GM21619 (cell line): ENCODE measurements at regions not wholly inside any gene's neighbourhood (a gene's known extent, or its start where the extent isn't known, plus 50 kb on each side); places are given as distances from the start of the nearest gene placed in this dataset.

Experiments used
- ATAC-seq: cut with Tn5 transposase; IDR thresholded peaks from one replicate; pipeline ENCODE4 v1.9.1; 2021; ENCODE audit not compliant: unreplicated experiment

DNA sequence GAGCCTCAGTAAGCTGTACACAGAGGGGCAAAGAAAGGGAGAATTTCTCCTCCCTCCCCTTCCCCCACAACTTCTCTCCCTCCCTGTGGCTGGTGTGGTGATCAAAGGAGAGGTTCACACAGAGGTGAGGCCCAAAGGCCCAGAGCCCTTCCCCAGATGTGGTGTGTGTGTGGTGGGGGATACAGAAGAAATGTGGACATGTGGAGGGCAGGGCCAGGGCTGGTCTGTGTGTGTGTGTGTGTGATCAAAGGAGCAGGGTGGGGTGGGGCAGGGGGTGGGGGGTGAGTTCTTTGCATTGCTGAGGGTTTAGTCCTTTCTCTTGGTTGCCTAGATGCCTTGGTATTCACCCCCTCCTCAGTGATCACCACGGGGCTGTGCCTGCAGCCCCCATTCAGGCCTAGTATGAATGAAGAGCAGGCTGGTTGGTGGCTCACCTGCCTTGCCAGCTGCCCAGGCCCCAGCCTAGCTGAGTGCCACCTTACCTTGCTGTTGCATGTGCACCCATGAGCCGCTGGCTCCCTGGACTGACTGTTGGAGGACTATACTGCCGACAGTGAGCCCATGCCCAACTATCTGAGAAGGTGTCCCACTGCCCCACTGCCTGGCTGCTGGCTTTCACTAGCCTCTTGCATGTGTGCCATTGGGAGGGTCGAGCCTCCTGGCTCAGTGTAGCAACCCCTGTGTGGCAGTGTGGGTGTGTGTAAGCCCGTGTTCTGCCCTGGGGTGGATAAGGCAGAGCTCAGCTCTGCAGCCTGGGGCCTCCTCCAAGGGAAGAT lies 101.9 kb downstream of the EFNB1 start:
- ATAC-seq: no peak

DNA sequence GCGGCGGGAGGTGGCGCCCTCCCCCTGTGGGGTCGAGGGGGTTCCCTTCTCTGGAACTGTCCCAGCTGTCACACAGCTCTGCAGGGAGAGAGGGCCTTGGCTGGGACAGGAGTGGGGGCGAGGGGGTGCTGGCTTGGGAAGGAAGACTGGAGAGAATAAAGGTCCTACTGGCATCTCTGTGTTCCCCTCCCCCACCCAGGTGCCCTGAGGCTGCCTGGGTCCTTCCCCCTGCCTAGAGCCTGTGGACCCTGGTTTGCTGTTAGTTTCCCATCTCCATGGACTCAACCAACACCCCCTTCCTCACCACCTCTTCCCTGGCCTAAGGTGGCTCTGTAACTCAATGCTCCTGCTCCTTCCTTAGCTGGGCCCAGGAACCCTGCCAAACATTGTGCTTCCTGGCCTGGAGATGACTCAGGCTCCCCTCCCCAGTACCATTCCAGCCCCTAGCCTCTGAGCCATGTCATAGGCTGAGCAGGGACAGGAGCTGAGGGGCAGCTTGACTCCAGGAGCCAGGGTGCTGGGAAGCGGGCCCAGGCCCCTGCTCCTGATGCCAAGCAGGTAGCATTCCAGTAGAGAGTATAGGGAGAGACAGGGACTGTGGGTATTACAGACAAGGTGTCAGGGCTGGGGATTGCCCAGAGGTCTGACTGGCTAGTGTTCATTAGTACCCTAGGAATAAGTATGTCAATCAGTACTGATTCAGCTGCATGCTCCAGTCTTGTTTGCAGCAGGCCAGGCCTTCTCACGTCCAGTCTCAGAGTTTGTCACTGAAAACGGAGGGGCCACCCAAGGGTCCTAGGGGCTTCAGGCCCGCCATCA lies 100.7 kb downstream of the EFNB1 start:
- ATAC-seq: no peak

DNA sequence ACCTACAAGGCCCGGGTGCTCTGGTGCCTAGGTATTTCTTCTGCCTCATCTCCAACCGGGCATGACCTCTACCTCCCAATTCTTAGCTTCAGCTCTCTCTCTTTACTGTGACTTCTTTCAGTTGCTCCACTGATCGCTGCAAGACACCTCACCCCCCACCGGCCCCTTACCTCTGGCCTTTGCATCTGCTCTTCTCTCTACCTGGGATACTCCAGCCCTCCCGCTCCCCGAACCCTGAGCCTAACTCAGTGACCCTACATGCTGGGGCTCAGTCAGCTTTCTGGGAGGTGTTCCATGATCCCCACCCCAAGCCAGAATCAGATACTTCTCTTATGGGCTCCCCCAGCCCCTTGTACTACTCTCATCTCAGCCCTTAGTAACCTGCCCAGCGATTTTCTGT lies 99.6 kb downstream of the EFNB1 start:
- ATAC-seq: no peak

DNA sequence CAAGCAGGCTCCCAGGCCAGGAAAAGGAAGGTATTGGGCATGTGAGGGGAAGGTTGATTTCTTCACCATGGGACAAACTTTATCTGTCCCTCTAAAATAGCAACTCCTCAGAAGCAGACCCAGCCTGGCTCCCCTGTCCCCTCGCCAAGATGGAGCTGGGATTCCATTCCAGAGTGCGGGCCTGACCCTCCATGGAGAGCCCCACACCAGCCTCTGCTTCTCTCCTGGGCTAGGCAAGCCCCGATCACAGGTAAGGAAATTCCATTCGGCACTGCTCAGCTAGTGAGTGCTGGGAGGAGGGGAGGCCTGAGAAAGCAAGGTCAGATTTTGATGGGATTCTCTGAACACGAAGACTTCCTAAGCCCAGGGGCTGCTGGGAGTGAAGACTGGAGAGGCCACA lies 98.4 kb downstream of the EFNB1 start:
- no peak for ATAC-seq

- ATAC-seq: no peak
Observed at GRCh38 chrX:68923147-68923546, 94.3 kb downstream of the EFNB1 start.

- no peak for ATAC-seq
Observed at GRCh38 chrX:68922013-68922412, 93.2 kb downstream of the EFNB1 start.

DNA sequence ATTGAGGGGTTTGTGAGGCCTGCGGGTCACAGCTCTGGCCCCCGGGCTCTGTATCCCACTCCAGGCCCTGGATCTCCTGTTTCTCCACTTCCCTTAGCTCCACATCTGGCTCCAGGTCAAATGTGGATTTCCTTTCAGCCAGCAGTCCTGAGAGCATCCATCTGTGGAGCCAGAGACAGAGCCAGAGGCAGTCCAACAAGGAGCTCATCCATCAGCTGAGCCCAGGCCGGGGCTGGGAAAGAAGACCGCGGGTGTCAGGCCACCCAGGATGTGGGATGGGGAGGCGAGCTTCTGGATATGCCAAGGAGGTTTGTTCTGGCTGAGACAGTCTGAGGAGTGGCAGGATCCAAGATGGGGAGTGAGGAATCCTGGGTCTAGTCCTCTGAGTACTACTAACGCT lies 91.7 kb downstream of the EFNB1 start:
- ATAC-seq: no peak

DNA sequence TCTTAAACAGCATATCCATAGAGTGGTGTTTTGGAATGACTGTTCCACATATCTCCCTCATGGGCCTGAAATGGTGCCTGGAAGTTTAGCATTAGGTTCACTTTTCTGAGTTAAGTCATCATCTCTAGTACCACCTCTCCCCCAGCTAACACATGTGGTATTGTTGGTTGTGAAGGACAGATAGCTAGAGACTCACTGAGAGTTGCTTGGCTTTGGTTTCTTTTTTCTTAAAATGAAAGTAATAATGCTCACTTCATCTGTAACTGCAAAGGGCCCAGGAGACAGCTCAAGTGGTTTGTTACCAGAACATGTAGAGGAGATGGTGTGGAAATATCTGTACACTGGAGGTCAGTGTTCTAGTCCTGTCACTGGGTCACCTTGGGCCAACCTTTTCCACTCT lies 90.9 kb downstream of the EFNB1 start:
- peak; percentile 67 for ATAC-seq

GRCh38 chrX:68918202-68918601 lies 89.4 kb downstream of the EFNB1 start:
- no peak for ATAC-seq

GRCh38 chrX:68917799-68918198 lies 89.0 kb downstream of the EFNB1 start:
- no peak for ATAC-seq

- ATAC-seq: no peak
Observed at GRCh38 chrX:68916891-68917290, 88.1 kb downstream of the EFNB1 start.

DNA sequence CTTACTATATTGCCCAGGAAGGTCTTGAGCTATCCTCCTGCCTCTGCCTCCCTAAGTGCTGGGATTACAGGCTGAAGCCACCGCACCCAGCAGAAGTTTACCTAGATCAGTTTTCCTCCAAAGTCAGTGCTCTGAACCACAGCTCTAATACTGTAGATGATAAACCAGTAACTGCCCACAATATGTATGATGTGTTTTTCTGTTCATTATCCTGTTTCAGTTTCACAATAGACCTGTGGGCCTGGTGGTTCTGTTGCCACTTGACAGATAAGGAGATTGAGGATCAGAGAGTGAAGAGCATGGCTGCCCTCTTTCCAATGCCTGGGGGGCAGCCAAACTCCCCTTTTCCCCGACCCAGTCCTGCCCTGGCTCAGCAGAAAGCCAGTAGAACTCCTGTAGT lies 87.0 kb downstream of the EFNB1 start:
- ATAC-seq: no peak

GRCh38 chrX:68914479-68914946 lies 85.7 kb downstream of the EFNB1 start:
- no peak for ATAC-seq

DNA sequence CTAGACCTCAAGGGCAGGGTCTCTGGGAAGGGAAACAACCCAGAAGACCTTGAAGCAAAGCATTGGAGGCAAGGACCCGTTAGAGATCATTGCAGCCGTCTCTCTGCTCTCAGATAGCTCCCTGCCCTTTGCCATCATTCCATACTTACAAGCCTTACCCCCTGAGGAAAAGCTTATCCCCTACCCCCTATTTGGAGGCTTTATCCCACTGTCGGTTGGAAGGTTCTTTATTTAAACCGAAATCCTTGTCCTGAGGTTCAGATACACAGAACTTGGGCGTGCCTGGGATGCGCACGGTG lies 84.4 kb downstream of the EFNB1 start:
- no peak for ATAC-seq

DNA sequence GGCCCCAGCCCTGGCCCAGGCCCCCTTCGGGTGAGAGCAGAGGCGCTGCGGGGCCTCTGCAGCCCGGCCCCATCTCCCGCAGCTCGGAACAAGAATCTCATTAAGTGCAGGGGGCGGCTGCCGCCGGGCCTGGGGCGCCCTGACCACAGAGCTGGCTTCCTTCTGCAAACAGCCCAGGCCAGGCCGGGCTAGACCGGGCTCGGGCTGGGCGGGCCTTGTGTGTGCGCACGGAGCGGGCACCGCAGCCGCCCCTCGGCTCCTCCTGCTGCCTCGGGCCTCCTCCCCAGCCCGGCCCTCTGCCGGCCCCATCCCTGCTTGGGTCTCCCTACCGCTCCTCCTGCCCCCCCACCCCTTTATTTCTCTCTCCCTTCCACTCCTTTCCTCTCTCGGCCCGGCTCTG lies 83.3 kb downstream of the EFNB1 start:
- ATAC-seq: no peak

- ATAC-seq: no peak
Observed at GRCh38 chrX:68910731-68911428, 82.1 kb downstream of the EFNB1 start.

- no peak for ATAC-seq
Observed at GRCh38 chrX:68909945-68910344, 81.1 kb downstream of the EFNB1 start.

- ATAC-seq: no peak
Observed at GRCh38 chrX:68908071-68908470, 79.2 kb downstream of the EFNB1 start.

- ATAC-seq: no peak
Observed at GRCh38 chrX:68902706-68903504, 74.1 kb downstream of the EFNB1 start.

DNA sequence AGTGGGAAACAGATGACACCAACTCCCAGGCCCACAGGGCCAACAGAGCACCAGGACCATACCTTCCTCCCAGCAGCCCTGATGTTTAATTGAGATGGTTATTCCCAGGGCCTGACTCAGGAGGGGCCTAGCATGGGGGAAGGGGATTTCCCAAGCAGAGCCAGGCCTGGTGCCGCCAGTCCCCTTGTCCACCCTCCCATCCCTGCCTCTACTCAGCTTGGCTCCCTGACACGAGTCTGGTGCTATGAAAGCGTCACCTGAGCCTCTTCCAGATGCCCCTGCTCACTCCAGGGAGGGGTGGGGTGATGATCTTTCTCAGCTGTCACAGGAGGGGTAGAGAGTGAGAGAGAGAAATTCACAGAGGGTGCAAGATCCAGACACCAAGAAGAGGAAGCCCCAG lies 72.7 kb downstream of the EFNB1 start:
- no peak for ATAC-seq

- ATAC-seq: no peak
Observed at GRCh38 chrX:68898598-68898997, 69.8 kb downstream of the EFNB1 start.
